Hematopoietic multipotent progenitor cell (in vitro differentiated cells): ENCODE measurements at regions not wholly inside any gene's neighbourhood (a gene's known extent, or its start where the extent isn't known, plus 50 kb on each side); places are given as distances from the start of the nearest gene placed in this dataset.
A peak's percentile ranks its signal among the peaks of the same experiment; 100 is the strongest.

Experiments used
- DNase-seq, 3 donors: peaks; one replicate each; pipeline ENCODE4 v3.0.0-alpha.2; 2011 to 2015; ENCODE audit warnings: low read depth in 2 of 3, low spot score in 2 of 3

- DNase-seq, result no peak
Observed at GRCh38 chr1:201678264-201679101, 139.6 kb downstream of the NAV1 start.

GRCh38 chr1:201681375-201681774 lies 142.4 kb downstream of the NAV1 start:
- no peak for DNase-seq

GRCh38 chr1:201682964-201683363 lies 144.0 kb downstream of the NAV1 start:
- no peak for DNase-seq

GRCh38 chr1:201683397-201683796 lies 144.5 kb downstream of the NAV1 start:
- DNase-seq, result no peak

- DNase-seq, result no peak
Observed at GRCh38 chr1:201685485-201685884, 143.5 kb upstream of the IPO9 start.

GRCh38 chr1:201686714-201687455 lies 142.1 kb upstream of the IPO9 start:
- DNase-seq, result peak in 1 of 3 donors; percentile 31

GRCh38 chr1:201688514-201688913 lies 140.4 kb upstream of the IPO9 start:
- DNase-seq, result no peak

GRCh38 chr1:201689647-201690046 lies 139.3 kb upstream of the IPO9 start:
- no peak for DNase-seq

- DNase-seq, result no peak
Observed at GRCh38 chr1:201690528-201690927, 138.4 kb upstream of the IPO9 start.

GRCh38 chr1:201691716-201692554 lies 137.0 kb upstream of the IPO9 start:
- DNase-seq, result no peak

- no peak for DNase-seq
Observed at GRCh38 chr1:201692555-201693394, 136.2 kb upstream of the IPO9 start.

GRCh38 chr1:201693890-201694607 lies 134.9 kb upstream of the IPO9 start:
- DNase-seq, result no peak

GRCh38 chr1:201694608-201695335 lies 134.2 kb upstream of the IPO9 start:
- DNase-seq, result no peak

- no peak for DNase-seq
Observed at GRCh38 chr1:201695607-201696006, 133.3 kb upstream of the IPO9 start.

GRCh38 chr1:201696217-201696761 lies 132.7 kb upstream of the IPO9 start:
- no peak for DNase-seq

- no peak for DNase-seq
Observed at GRCh38 chr1:201697174-201697573, 131.8 kb upstream of the IPO9 start.

GRCh38 chr1:201701831-201702230 lies 127.1 kb upstream of the IPO9 start:
- DNase-seq, result no peak

- DNase-seq, result no peak
Observed at GRCh38 chr1:201702936-201703335, 126.0 kb upstream of the IPO9 start.
